HCT116 (cell line): ENCODE measurements at regions not wholly inside any gene's neighbourhood (a gene's known extent, or its start where the extent isn't known, plus 50 kb on each side); places are given as distances from the start of the nearest gene placed in this dataset.

Experiments used
- ATAC-seq: fragments of 200-7000 bp; cut with Tn5 transposase; 2 replicates; pipeline ENCODE4 v1.9.1; 2020; ENCODE audit warnings: mild to moderate bottlenecking, moderate library complexity
- BruUV-seq: library from RNA; stranded (reverse); fragments of 400-500 nt; replicated peaks from 2 replicates; lab custom pipeline; 2021; lab: Mats Ljungman, UMichigan
- CTCF ChIA-PET: fragments of 300-600 bp; sonication (Branson Sonifier 250); formaldehyde crosslinking; loops from one replicate; lab custom pipeline; 2021; ENCODE audit warnings: antibody characterized with exemption; lab: Charles Lee
- POLR2A ChIA-PET: fragments of 300-600, 350-600 bp; sonication (Branson Sonifier 250); formaldehyde crosslinking; loops from one replicate; lab custom pipeline; 2021; ENCODE audit warnings: antibody characterized with exemption; lab: Charles Lee
- RAD21 ChIA-PET, 2 experiments: fragments of 300-600 bp; sonication (Branson Sonifier 250); formaldehyde crosslinking; loops; one replicate each; lab custom pipeline; 2023; ENCODE audit warnings: low total read pairs in 2 of 2; ENCODE audit not compliant: uncharacterized antibody in 2 of 2, unreplicated experiment in 2 of 2, low non-redundant PET in 1 of 2; lab: Charles Lee
- DNase-seq: peaks from one replicate; pipeline ENCODE4 v3.0.0-alpha.2; 2010; ENCODE audit warnings: low read depth, low spot score
- H2AFZ ChIP-seq: fragments of 200-600 bp; shearing (Covaris generic), sonication (generic); 2 replicates; pipeline ENCODE4 v1.6.1; 2017; ENCODE audit warnings: low read depth, mixed run types, mixed read lengths, antibody characterized with exemption, low read length; ENCODE audit not compliant: poor library complexity, severe bottlenecking
- H3K27ac ChIP-seq: 2 replicates; pipeline ENCODE4 v1.5.1; 2012; ENCODE audit warnings: low read depth, low read length
- H3K27me3 ChIP-seq: fragments of 200-600 bp; sonication (generic); 2 replicates; pipeline ENCODE4 v1.6.1; 2016; ENCODE audit warnings: mixed run types, low read length, mixed read lengths; ENCODE audit not compliant: insufficient read depth
- H3K36me3 ChIP-seq, 2 experiments: fragments of 200-500 bp in 1 of 2; fragments of 200-600 bp in 1 of 2; sonication (Bioruptor generic) in 1 of 2; sonication (generic) in 1 of 2; 2 replicates each; pipeline versions ENCODE4 v1.5.1 to v1.6.1; 2014 to 2016; ENCODE audit warnings: low read length in 2 of 2, inconsistent platforms in 1 of 2, mixed read lengths in 1 of 2, mixed run types in 1 of 2; ENCODE audit not compliant: insufficient read depth in 2 of 2, control insufficient read depth in 1 of 2
- H3K4me1 ChIP-seq, 2 experiments: fragments of 200-600 bp in 1 of 2; sonication (generic) in 1 of 2; 2 replicates each; pipeline versions ENCODE4 v1.5.1 to v1.6.1; 2012 to 2017; ENCODE audit warnings: low read length in 2 of 2, inconsistent platforms in 1 of 2, mild to moderate bottlenecking in 1 of 2, mixed read lengths in 1 of 2, mixed run types in 1 of 2, moderate library complexity in 1 of 2; ENCODE audit not compliant: insufficient read depth in 2 of 2, control insufficient read depth in 1 of 2
- H3K4me2 ChIP-seq: fragments of 200-600 bp; sonication (generic); 2 replicates; pipeline ENCODE4 v1.6.1; 2017; ENCODE audit warnings: mixed run types, low read length, mixed read lengths
- H3K4me3 ChIP-seq, 2 experiments: fragments of 200-600 bp in 1 of 2; sonication (generic) in 1 of 2; replicated peaks in 1 of 2; 2 replicates each; pipeline ENCODE4 v1.5.1; 2011 to 2016; ENCODE audit warnings: low read length in 2 of 2, control low read depth in 1 of 2, low read depth in 1 of 2, mild to moderate bottlenecking in 1 of 2, mixed read lengths in 1 of 2, mixed run types in 1 of 2
- H3K79me2 ChIP-seq: fragments of 200-600 bp; sonication (generic); 2 replicates; pipeline ENCODE4 v1.6.1; 2017; ENCODE audit warnings: mild to moderate bottlenecking, mixed run types, low read length, moderate library complexity, mixed read lengths; ENCODE audit not compliant: insufficient read depth
- H3K9ac ChIP-seq: fragments of 200-600 bp; sonication (generic); 2 replicates; pipeline ENCODE4 v1.6.1; 2016; ENCODE audit warnings: low read length, mixed read lengths
- H3K9me2 ChIP-seq: fragments of 200-600 bp; sonication (generic), shearing (Covaris generic); 2 replicates; pipeline ENCODE4 v1.6.1; 2017; ENCODE audit warnings: mixed run types, mild to moderate bottlenecking, moderate library complexity; ENCODE audit not compliant: insufficient read depth
- H3K9me3 ChIP-seq, 2 experiments: fragments of 200-500 bp in 1 of 2; fragments of 200-600 bp in 1 of 2; sonication (Bioruptor generic) in 1 of 2; sonication (generic) in 1 of 2; 2 replicates each; pipeline ENCODE4 v1.6.1; 2014 to 2017; ENCODE audit warnings: low read length in 2 of 2, mixed read lengths in 2 of 2, inconsistent platforms in 1 of 2, low read depth in 1 of 2, mild to moderate bottlenecking in 1 of 2, mixed run types in 1 of 2, moderate library complexity in 1 of 2; ENCODE audit not compliant: control insufficient read depth in 1 of 2, insufficient read depth in 1 of 2
- H4K20me1 ChIP-seq: fragments of 200-600 bp; sonication (generic), shearing (Covaris generic); 2 replicates; pipeline ENCODE4 v1.6.1; 2017; ENCODE audit warnings: mixed run types, mild to moderate bottlenecking, moderate library complexity; ENCODE audit not compliant: insufficient read depth
- CBX3 ChIP-seq: IDR thresholded peaks from 2 replicates; pipeline ENCODE4 v1.6.1; 2012; ENCODE audit warnings: low read depth
- ELF1 ChIP-seq: IDR thresholded peaks from 2 replicates; pipeline ENCODE4 v1.6.1; 2012; ENCODE audit warnings: low read depth, borderline replicate concordance
- EZH2 ChIP-seq: fragments of 200-600 bp; sonication (generic); IDR thresholded peaks from 2 replicates; pipeline ENCODE4 v1.6.1; 2017; ENCODE audit warnings: antibody characterized with exemption, mixed run types
- EZH2phosphoT487 ChIP-seq: fragments of 200-600 bp; IDR thresholded peaks from 2 replicates; pipeline ENCODE4 v1.6.1; 2018; ENCODE audit warnings: antibody characterized with exemption, borderline replicate concordance
- JUND ChIP-seq: IDR thresholded peaks from 2 replicates; pipeline ENCODE4 v1.6.1; 2012
- POLR2A ChIP-seq: IDR thresholded peaks from 2 replicates; pipeline ENCODE4 v1.7.0; 2011; ENCODE audit warnings: borderline replicate concordance; ENCODE audit not compliant: insufficient read depth, insufficient read length; ENCODE audit errors: extremely low read depth
- POLR2AphosphoS5 ChIP-seq: IDR thresholded peaks from 2 replicates; pipeline ENCODE4 v1.6.1; 2011; ENCODE audit warnings: mild to moderate bottlenecking, low read depth, low read length, moderate library complexity
- RAD21 ChIP-seq: IDR thresholded peaks from 2 replicates; pipeline ENCODE4 v1.6.1; 2012; ENCODE audit warnings: low read depth, mild to moderate bottlenecking
- SIN3A ChIP-seq: IDR thresholded peaks from 2 replicates; pipeline ENCODE4 v1.6.1; 2012; ENCODE audit warnings: low read depth
- ZFX ChIP-seq: fragments of 450-650 bp; IDR thresholded peaks from 2 replicates; pipeline ENCODE4 v1.6.1; 2017
- ZNF274 ChIP-seq: fragments of 200-500 bp; sonication (Bioruptor generic); IDR thresholded peaks from 2 replicates; pipeline ENCODE4 v1.6.1; 2014; ENCODE audit warnings: mild to moderate bottlenecking, low read depth, low read length, inconsistent platforms
- intact Hi-C: fragments of 100-400 bp; cut with micrococcal nuclease; formaldehyde crosslinking; loops from 2 replicates; pipeline ENCODE4 v1.10.0; 2022
- TF ChIP-seq, protein P1 (sequence below): IDR thresholded peaks from 2 replicates; pipeline ENCODE4 v1.6.1; 2012; ENCODE audit warnings: low read depth
- TF ChIP-seq, protein P2 (sequence below): IDR thresholded peaks from 2 replicates; pipeline ENCODE4 v1.6.1; 2011; ENCODE audit warnings: mild to moderate bottlenecking, low read length, moderate library complexity; ENCODE audit not compliant: insufficient replicate concordance; ENCODE audit errors: extremely low read depth

DNA sequence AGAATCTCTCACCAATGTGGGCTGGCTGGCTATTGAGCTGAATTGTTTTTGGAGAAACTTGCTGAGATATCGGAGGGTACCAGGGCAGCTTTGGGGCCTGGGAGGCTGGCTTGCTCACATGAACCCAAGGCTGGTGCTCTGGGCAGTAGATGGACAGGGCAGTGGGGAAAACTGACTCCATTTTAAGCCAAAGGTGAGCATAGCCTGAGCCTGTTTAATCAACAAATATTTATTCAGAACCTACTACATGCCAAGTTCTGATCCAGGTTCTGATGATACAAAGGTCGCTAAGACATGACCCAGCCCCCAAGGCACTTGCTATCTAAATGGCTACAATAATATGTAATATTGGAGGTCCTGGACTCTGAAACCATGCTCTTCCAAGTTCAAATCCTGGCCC lies 86.6 kb downstream of the BUB3 start:
- H3K9ac ChIP-seq = no peak overlapping the region
- ATAC-seq = no peak
- TF ChIP-seq EZH2 = no peak
- TF ChIP-seq POLR2A = no peak
- TF ChIP-seq ELF1 = no peak
- no peak for TF ChIP-seq RAD21
- TF ChIP-seq JUND = no peak
- no peak for TF ChIP-seq ZFX
- TF ChIP-seq, protein P1, sequence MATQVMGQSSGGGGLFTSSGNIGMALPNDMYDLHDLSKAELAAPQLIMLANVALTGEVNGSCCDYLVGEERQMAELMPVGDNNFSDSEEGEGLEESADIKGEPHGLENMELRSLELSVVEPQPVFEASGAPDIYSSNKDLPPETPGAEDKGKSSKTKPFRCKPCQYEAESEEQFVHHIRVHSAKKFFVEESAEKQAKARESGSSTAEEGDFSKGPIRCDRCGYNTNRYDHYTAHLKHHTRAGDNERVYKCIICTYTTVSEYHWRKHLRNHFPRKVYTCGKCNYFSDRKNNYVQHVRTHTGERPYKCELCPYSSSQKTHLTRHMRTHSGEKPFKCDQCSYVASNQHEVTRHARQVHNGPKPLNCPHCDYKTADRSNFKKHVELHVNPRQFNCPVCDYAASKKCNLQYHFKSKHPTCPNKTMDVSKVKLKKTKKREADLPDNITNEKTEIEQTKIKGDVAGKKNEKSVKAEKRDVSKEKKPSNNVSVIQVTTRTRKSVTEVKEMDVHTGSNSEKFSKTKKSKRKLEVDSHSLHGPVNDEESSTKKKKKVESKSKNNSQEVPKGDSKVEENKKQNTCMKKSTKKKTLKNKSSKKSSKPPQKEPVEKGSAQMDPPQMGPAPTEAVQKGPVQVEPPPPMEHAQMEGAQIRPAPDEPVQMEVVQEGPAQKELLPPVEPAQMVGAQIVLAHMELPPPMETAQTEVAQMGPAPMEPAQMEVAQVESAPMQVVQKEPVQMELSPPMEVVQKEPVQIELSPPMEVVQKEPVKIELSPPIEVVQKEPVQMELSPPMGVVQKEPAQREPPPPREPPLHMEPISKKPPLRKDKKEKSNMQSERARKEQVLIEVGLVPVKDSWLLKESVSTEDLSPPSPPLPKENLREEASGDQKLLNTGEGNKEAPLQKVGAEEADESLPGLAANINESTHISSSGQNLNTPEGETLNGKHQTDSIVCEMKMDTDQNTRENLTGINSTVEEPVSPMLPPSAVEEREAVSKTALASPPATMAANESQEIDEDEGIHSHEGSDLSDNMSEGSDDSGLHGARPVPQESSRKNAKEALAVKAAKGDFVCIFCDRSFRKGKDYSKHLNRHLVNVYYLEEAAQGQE = no peak
- no peak for TF ChIP-seq ZNF274
- no peak for TF ChIP-seq SIN3A
- TF ChIP-seq EZH2phosphoT487 = no peak
- no peak for TF ChIP-seq POLR2AphosphoS5
- TF ChIP-seq, protein P2, sequence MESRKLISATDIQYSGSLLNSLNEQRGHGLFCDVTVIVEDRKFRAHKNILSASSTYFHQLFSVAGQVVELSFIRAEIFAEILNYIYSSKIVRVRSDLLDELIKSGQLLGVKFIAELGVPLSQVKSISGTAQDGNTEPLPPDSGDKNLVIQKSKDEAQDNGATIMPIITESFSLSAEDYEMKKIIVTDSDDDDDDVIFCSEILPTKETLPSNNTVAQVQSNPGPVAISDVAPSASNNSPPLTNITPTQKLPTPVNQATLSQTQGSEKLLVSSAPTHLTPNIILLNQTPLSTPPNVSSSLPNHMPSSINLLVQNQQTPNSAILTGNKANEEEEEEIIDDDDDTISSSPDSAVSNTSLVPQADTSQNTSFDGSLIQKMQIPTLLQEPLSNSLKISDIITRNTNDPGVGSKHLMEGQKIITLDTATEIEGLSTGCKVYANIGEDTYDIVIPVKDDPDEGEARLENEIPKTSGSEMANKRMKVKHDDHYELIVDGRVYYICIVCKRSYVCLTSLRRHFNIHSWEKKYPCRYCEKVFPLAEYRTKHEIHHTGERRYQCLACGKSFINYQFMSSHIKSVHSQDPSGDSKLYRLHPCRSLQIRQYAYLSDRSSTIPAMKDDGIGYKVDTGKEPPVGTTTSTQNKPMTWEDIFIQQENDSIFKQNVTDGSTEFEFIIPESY = no peak
- TF ChIP-seq CBX3 = no peak
- H3K9me3 ChIP-seq = no peaks in the 10 kb centered on the region
- no peak overlapping the region for H3K27ac ChIP-seq
- no peaks in the 10 kb centered on the region for H3K79me2 ChIP-seq
- H2AFZ ChIP-seq = no peak overlapping the region
- POLR2A ChIA-PET = no interaction called here
- no peaks in the 10 kb centered on the region for H3K36me3 ChIP-seq
- DNase-seq = no peak
- H3K4me2 ChIP-seq = no peak overlapping the region
- no peak overlapping the region for H3K4me3 ChIP-seq
- RAD21 ChIA-PET = no interaction called here
- H3K4me1 ChIP-seq = no peaks in the 10 kb centered on the region
- no peaks in the 10 kb centered on the region for H4K20me1 ChIP-seq
- H3K9me2 ChIP-seq = no peaks in the 10 kb centered on the region
- CTCF ChIA-PET = no interaction called here
- intact Hi-C loops = no loop called here
- no TSS peak for BruUV-seq
- no peaks in the 10 kb centered on the region for H3K27me3 ChIP-seq
